Vagina (tissue), 2 donors: ENCODE measurements at regions not wholly inside any gene's neighbourhood (a gene's known extent, or its start where the extent isn't known, plus 50 kb on each side); places are given as distances from the start of the nearest gene placed in this dataset.

Experiments
- CTCF ChIP-seq, 3 experiments: fragments of 450-650 bp in 2 of 3; fragments of 200-600 bp in 1 of 3; sonication (generic) in 1 of 3; IDR thresholded peaks; one replicate each; pipeline ENCODE4 v1.5.1; 2017 to 2019; ENCODE audit warnings: antibody characterized with exemption in 3 of 3, mild to moderate bottlenecking in 2 of 3, moderate library complexity in 2 of 3
- POLR2AphosphoS5 ChIP-seq, 2 donors: sonication (generic); formaldehyde crosslinking; IDR thresholded peaks; one replicate each; pipeline ENCODE4 v1.9.0; 2017; ENCODE audit warnings: antibody characterized with exemption in 2 of 2, mild to moderate bottlenecking in 2 of 2, low read depth in 1 of 2; ENCODE audit not compliant: insufficient read depth in 1 of 2

DNA sequence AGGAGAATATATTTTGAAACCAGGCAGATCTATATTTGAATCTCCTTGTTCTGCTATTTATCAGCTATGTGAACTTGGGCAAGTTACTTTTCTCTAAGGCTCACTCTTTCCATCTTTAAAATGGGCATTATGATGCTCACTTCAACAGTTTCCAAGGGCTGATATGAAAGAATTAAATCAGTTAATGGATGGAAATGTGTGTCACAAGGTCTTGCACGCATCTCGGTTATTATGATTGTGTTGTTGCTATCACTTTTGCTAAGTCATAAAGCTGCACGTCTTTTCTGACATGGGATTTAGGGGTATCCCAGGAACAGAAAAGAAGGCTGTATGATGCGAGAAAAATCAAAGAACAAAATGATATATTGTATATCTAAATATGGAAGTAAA is 721.5 kb upstream of the TBX3 start:
- TF ChIP-seq CTCF (IDR thresholded peaks at IDR 0.05) = no peak
- no peak for TF ChIP-seq POLR2AphosphoS5 (IDR thresholded peaks at IDR 0.05; ENCODE audit: insufficient read depth in 1 of 2, low read depth in 1 of 2)
